T-helper 1 cell treated with Interleukin-12 subunit alpha and Interleukin-12 subunit beta and Interleukin-4 antibody, amounts not matched to agents 30 ng/mL and 1 ng/mL, for 36 hours (primary cell): ENCODE measurements at regions not wholly inside any gene's neighbourhood (a gene's known extent, or its start where the extent isn't known, plus 50 kb on each side); places are given as distances from the start of the nearest gene placed in this dataset.

ENCODE experiments used
- intact Hi-C: fragments of 100-400 bp; cut with micrococcal nuclease; formaldehyde crosslinking; loops from one replicate; pipeline ENCODE4 v1.15.1; 2024

GRCh38 chr6:1257778-1258177 lies 54.1 kb upstream of the FOXQ1 start:
- intact Hi-C loops = no loop called here

- intact Hi-C loops = no loop called here
Measured at GRCh38 chr6:1256435-1257008, 55.4 kb upstream of the FOXQ1 start.

GRCh38 chr6:1255636-1256365 lies 56.1 kb upstream of the FOXQ1 start:
- intact Hi-C loops = no loop called here

- intact Hi-C loops = no loop called here
Measured at GRCh38 chr6:1254326-1254725, 57.6 kb upstream of the FOXQ1 start.

GRCh38 chr6:1253816-1254215 lies 58.1 kb upstream of the FOXQ1 start:
- intact Hi-C loops = no loop called here

GRCh38 chr6:1251198-1252155 lies 60.4 kb upstream of the FOXQ1 start:
- intact Hi-C loops = no loop called here

GRCh38 chr6:1250489-1251197 lies 61.3 kb upstream of the FOXQ1 start:
- intact Hi-C loops = no loop called here

GRCh38 chr6:1247894-1248293 lies 64.0 kb upstream of the FOXQ1 start:
- intact Hi-C loops = no loop called here

- intact Hi-C loops = no loop called here
Measured at GRCh38 chr6:1247056-1247455, 64.8 kb upstream of the FOXQ1 start.

GRCh38 chr6:1244941-1245340 lies 67.0 kb upstream of the FOXQ1 start:
- intact Hi-C loops = no loop called here

GRCh38 chr6:1244278-1244677 lies 67.6 kb upstream of the FOXQ1 start:
- intact Hi-C loops = no loop called here

- intact Hi-C loops = no loop called here
Measured at GRCh38 chr6:1242446-1242845, 69.5 kb upstream of the FOXQ1 start.

- intact Hi-C loops = no loop called here
Measured at GRCh38 chr6:1242021-1242420, 69.9 kb upstream of the FOXQ1 start.

- intact Hi-C loops = no loop called here
Measured at GRCh38 chr6:1240766-1241318, 71.1 kb upstream of the FOXQ1 start.

GRCh38 chr6:1239805-1240204 lies 72.1 kb upstream of the FOXQ1 start:
- intact Hi-C loops = no loop called here

GRCh38 chr6:1238040-1238439 lies 73.9 kb upstream of the FOXQ1 start:
- intact Hi-C loops = no loop called here

- intact Hi-C loops = no loop called here
Measured at GRCh38 chr6:1237636-1238035, 74.3 kb upstream of the FOXQ1 start.

GRCh38 chr6:1235825-1236224 lies 76.1 kb upstream of the FOXQ1 start:
- intact Hi-C loops = no loop called here

- intact Hi-C loops = no loop called here
Measured at GRCh38 chr6:1233924-1234323, 78.0 kb upstream of the FOXQ1 start.

GRCh38 chr6:1232578-1232977 lies 79.3 kb upstream of the FOXQ1 start:
- intact Hi-C loops = no loop called here

- intact Hi-C loops = no loop called here
Measured at GRCh38 chr6:1231941-1232340, 80.0 kb upstream of the FOXQ1 start.
